ENCODE measurements at regions not wholly inside any gene's neighbourhood (a gene's known extent, or its start where the extent isn't known, plus 50 kb on each side); places are given as distances from the start of the nearest gene placed in this dataset.

DNA sequence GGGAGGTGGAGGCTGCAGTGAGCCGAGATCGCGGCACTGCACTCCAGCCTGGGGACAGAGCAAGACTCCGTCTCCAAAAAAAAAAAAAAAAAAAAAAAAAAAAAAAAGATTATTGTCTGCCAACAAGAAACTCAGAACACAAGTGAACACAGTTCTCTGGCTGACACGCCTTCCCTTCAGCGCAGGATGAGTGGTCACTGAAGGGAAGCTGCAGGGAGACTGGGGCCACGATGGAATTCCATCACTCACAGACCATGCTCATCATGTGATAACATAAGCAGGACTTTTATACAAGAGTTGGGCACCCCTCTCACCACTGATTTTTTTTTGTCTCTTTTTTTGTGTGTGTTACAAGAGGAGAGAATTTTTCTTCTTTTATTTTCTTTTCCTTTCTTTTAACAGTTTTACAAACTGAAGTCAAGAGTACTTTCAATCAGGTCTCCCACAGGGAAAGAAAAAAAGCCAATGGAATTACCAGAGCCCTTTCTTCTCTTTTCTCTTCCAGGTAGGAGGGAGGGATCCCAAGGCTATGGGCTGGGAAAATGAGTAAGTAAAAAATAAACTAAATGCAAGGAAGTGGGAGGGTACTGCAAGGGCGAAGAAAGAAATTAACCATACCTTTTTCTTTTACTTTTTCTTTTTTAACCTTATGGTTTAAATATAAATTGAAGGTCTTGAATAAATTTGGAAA lies 435.6 kb downstream of the GPM6A start:
- H3K27me3 Mint-ChIP-seq (ENCODE audit: low read depth in 2 of 2): no peaks in the 10 kb centered on the region
- TF ChIP-seq, protein P1, sequence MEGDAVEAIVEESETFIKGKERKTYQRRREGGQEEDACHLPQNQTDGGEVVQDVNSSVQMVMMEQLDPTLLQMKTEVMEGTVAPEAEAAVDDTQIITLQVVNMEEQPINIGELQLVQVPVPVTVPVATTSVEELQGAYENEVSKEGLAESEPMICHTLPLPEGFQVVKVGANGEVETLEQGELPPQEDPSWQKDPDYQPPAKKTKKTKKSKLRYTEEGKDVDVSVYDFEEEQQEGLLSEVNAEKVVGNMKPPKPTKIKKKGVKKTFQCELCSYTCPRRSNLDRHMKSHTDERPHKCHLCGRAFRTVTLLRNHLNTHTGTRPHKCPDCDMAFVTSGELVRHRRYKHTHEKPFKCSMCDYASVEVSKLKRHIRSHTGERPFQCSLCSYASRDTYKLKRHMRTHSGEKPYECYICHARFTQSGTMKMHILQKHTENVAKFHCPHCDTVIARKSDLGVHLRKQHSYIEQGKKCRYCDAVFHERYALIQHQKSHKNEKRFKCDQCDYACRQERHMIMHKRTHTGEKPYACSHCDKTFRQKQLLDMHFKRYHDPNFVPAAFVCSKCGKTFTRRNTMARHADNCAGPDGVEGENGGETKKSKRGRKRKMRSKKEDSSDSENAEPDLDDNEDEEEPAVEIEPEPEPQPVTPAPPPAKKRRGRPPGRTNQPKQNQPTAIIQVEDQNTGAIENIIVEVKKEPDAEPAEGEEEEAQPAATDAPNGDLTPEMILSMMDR (IDR thresholded peaks at IDR 0.05): no peak
- H3K27ac Mint-ChIP-seq: no peak overlapping the region
- Histone ChIP-seq H3K4me1 (ENCODE audit: control insufficient read depth, insufficient read depth, low read length) (no peaks in the 10 kb centered on the region), H3K4me3 (ENCODE audit: low read length) (no peak overlapping the region), H3K27ac (ENCODE audit: low read length) (no peak overlapping the region), H3K27me3 (ENCODE audit: control insufficient read depth, insufficient read depth, low read length) (no peaks in the 10 kb centered on the region), H3K36me3 (ENCODE audit: control insufficient read depth, insufficient read depth, low read length) (no peaks in the 10 kb centered on the region), H3K9me3 (ENCODE audit: control insufficient read depth, insufficient read depth, low read length) (peaks cover 5% of the 10 kb centered on the region)
- no peaks in the 10 kb centered on the region for H3K4me1 Mint-ChIP-seq
- 87% methylated on average over 3 of the region's 8 CpGs for WGBS (ENCODE audit: insufficient coverage)
- no peak overlapping the region for H3K4me3 Mint-ChIP-seq
- no peaks in the 10 kb centered on the region for H3K36me3 Mint-ChIP-seq
- DNase-seq: no peak
- ATAC-seq: no peak
- H3K9me3 Mint-ChIP-seq: peaks cover 3 to 5% of the 10 kb centered on the region in 2 donors
- intact Hi-C loops (cut with micrococcal nuclease): no loop called here

DNA sequence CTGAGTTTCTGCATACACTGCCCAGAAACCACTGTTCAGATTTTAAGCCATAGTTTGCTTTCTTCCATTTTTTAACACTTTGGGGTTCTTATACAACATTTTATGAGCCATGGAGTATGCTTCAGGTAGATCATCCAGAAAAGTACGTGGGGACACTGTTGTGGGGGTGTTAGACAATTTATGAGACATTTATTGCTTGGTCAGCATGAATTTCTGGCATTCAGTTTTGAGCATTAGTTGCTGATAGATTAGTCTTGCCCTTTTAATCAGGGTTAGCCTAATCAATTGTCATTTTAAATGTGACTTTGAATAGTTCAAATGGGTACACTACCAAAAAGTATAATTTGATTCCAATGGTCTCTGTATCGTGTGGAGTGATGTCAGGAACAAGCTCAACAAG lies 434.9 kb downstream of the GPM6A start:
- DNase-seq: no peak
- Histone ChIP-seq H3K4me1 (ENCODE audit: control insufficient read depth, insufficient read depth, low read length) (no peaks in the 10 kb centered on the region), H3K27me3 (ENCODE audit: control insufficient read depth, insufficient read depth, low read length) (no peaks in the 10 kb centered on the region), H3K4me3 (ENCODE audit: low read length) (no peak overlapping the region), H3K27ac (ENCODE audit: low read length) (no peak overlapping the region), H3K9me3 (ENCODE audit: control insufficient read depth, insufficient read depth, low read length) (peaks cover 5% of the 10 kb centered on the region), H3K36me3 (ENCODE audit: control insufficient read depth, insufficient read depth, low read length) (no peaks in the 10 kb centered on the region)
- peaks cover 3 to 6% of the 10 kb centered on the region in 2 donors for H3K9me3 Mint-ChIP-seq
- H3K27me3 Mint-ChIP-seq (ENCODE audit: low read depth in 2 of 2): no peaks in the 10 kb centered on the region
- H3K27ac Mint-ChIP-seq: no peak overlapping the region
- no peaks in the 10 kb centered on the region for H3K4me1 Mint-ChIP-seq
- no peak for ATAC-seq
- intact Hi-C loops (cut with micrococcal nuclease): no loop called here
- 68% methylated on average over 1 of the region's 2 CpGs for WGBS (ENCODE audit: insufficient coverage)
- H3K36me3 Mint-ChIP-seq: no peaks in the 10 kb centered on the region
- TF ChIP-seq, protein P1 (IDR thresholded peaks at IDR 0.05): no peak
- no peak overlapping the region for H3K4me3 Mint-ChIP-seq

DNA sequence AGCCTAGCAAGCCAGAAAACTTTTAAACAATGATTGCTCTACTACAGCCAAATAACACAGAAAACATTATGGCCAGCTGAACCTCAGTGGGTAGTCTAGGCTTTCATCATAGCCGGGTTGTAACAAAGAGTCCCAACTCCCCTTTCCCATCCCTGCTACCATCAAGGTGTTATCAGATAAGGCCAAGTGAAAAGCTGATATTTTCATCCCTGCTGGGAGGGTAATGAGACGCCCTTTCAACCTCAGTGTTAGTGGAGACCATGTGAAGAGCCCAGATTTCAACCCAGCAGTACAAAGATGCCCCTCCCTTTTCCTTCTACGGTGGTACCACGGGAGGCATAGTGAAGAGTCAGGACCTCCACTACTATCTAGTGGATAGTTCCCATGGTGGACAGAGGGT lies 433.7 kb downstream of the GPM6A start:
- intact Hi-C loops (cut with micrococcal nuclease): no loop called here
- no peaks in the 10 kb centered on the region for H3K36me3 Mint-ChIP-seq
- TF ChIP-seq, protein P1 (IDR thresholded peaks at IDR 0.05): no peak
- Histone ChIP-seq H3K4me1 (ENCODE audit: control insufficient read depth, insufficient read depth, low read length) (no peaks in the 10 kb centered on the region), H3K36me3 (ENCODE audit: control insufficient read depth, insufficient read depth, low read length) (no peaks in the 10 kb centered on the region), H3K4me3 (ENCODE audit: low read length) (no peak overlapping the region), H3K27me3 (ENCODE audit: control insufficient read depth, insufficient read depth, low read length) (no peaks in the 10 kb centered on the region), H3K27ac (ENCODE audit: low read length) (no peak overlapping the region), H3K9me3 (ENCODE audit: control insufficient read depth, insufficient read depth, low read length) (peaks cover 5% of the 10 kb centered on the region)
- no peaks in the 10 kb centered on the region for H3K27me3 Mint-ChIP-seq (ENCODE audit: low read depth in 2 of 2)
- WGBS (ENCODE audit: insufficient coverage): 91% methylated on average over 4 of the region's 4 CpGs
- H3K4me3 Mint-ChIP-seq: no peak overlapping the region
- peaks cover 3 to 6% of the 10 kb centered on the region in 2 donors for H3K9me3 Mint-ChIP-seq
- H3K4me1 Mint-ChIP-seq: no peaks in the 10 kb centered on the region
- ATAC-seq (no peak), DNase-seq (no peak)
- no peak overlapping the region for H3K27ac Mint-ChIP-seq

DNA sequence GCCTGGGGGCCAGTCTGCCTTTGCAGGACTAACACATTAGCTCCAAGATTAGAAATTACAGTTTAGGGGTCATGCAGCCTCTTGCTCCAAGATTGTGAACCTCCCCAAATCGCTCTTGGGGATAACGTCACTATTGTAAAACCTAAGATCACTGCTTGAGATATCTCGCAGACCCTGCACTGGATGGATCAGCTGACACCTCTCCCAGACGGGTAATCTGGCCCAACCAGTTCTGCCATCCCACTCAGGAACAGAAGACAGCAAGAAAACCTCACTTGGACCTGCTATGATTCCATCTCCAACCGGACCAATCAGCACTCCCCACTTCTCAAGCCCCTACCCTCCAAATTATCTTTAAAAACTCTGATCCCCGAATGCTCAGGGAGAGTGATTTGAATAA lies 431.2 kb downstream of the GPM6A start:
- intact Hi-C loops (cut with micrococcal nuclease): no loop called here
- DNase-seq (no peak), ATAC-seq (no peak)
- H3K27me3 ChIP-seq (ENCODE audit: control insufficient read depth, insufficient read depth, low read length): no peaks in the 10 kb centered on the region
- no peak overlapping the region for H3K27ac ChIP-seq (ENCODE audit: low read length)
- H3K4me3 Mint-ChIP-seq: no peak overlapping the region
- no peaks in the 10 kb centered on the region for H3K4me1 ChIP-seq (ENCODE audit: control insufficient read depth, insufficient read depth, low read length)
- WGBS (ENCODE audit: insufficient coverage): 81% methylated on average over 5 of the region's 6 CpGs
- no peak overlapping the region for H3K27ac Mint-ChIP-seq
- H3K9me3 ChIP-seq (ENCODE audit: control insufficient read depth, insufficient read depth, low read length): peaks cover 5% of the 10 kb centered on the region
- H3K9me3 Mint-ChIP-seq: peaks cover 6 to 9% of the 10 kb centered on the region in 2 donors
- H3K36me3 ChIP-seq (ENCODE audit: control insufficient read depth, insufficient read depth, low read length): no peaks in the 10 kb centered on the region
- TF ChIP-seq, protein P1 (IDR thresholded peaks at IDR 0.05): no peak
- no peaks in the 10 kb centered on the region for H3K36me3 Mint-ChIP-seq
- no peaks in the 10 kb centered on the region for H3K27me3 Mint-ChIP-seq (ENCODE audit: low read depth in 2 of 2)
- H3K4me3 ChIP-seq (ENCODE audit: low read length): no peak overlapping the region
- no peaks in the 10 kb centered on the region for H3K4me1 Mint-ChIP-seq

Measured in natural killer cell (primary cell).